Sigmoid colon (tissue), 6 donors: ENCODE measurements at regions not wholly inside any gene's neighbourhood (a gene's known extent, or its start where the extent isn't known, plus 50 kb on each side); places are given as distances from the start of the nearest gene placed in this dataset.

Experiments
- DNase-seq: peaks from one replicate; pipeline ENCODE4 v3.0.0-alpha.2; 2019
- H3K27ac ChIP-seq, 4 donors: fragments of 200-600 bp; sonication (generic); one replicate each; pipeline ENCODE4 v1.5.1; 2016 to 2019; ENCODE audit warnings: mild to moderate bottlenecking in 1 of 4
- H3K27me3 ChIP-seq, 3 donors: fragments of 200-600 bp; sonication (generic); one replicate each; pipeline ENCODE4 v1.5.1; 2019; ENCODE audit warnings: mild to moderate bottlenecking in 1 of 3
- H3K36me3 ChIP-seq, 4 donors: fragments of 200-600 bp; sonication (generic); one replicate each; pipeline ENCODE4 v1.5.1; 2016 to 2019
- H3K4me1 ChIP-seq, 4 donors: fragments of 200-600 bp; sonication (generic); one replicate each; pipeline ENCODE4 v1.5.1; 2017 to 2019
- H3K4me3 ChIP-seq, 4 donors: fragments of 200-600 bp; sonication (generic); one replicate each; pipeline ENCODE4 v1.5.1; 2017 to 2019; ENCODE audit warnings: mild to moderate bottlenecking in 2 of 4, moderate library complexity in 1 of 4
- H3K9me3 ChIP-seq, 4 donors: fragments of 200-600 bp in 3 of 4; sonication (generic) in 3 of 4; one replicate each; pipeline versions ENCODE4 v1.5.1 to v1.6.1; 2013 to 2019
- CTCF ChIP-seq, 4 experiments: fragments of 450-650 bp in 3 of 4; fragments of 200-600 bp in 1 of 4; IDR thresholded peaks; one replicate each; pipeline ENCODE4 v1.5.1; 2016 to 2019; ENCODE audit warnings: antibody characterized with exemption in 4 of 4, mild to moderate bottlenecking in 3 of 4, moderate library complexity in 2 of 4
- EP300 ChIP-seq, 4 donors: sonication (generic); formaldehyde crosslinking; IDR thresholded peaks; one replicate each; pipeline ENCODE4 v1.6.1; 2017; ENCODE audit warnings: antibody characterized with exemption in 4 of 4
- POLR2A ChIP-seq, 2 donors: fragments of 450-650 bp; IDR thresholded peaks; one replicate each; pipeline ENCODE4 v1.6.1; 2016; ENCODE audit warnings: antibody characterized with exemption in 2 of 2, mild to moderate bottlenecking in 2 of 2, moderate library complexity in 2 of 2
- POLR2AphosphoS5 ChIP-seq, 4 donors: sonication (generic); formaldehyde crosslinking; IDR thresholded peaks; one replicate each; pipeline ENCODE4 v1.6.1; 2017; ENCODE audit warnings: antibody characterized with exemption in 4 of 4
- WGBS, 2 donors: extraction: QIAGEN DNeasy Blood & Tissue Kit; methylation state at CpG; one replicate each; pipeline ENCODE4 v1.1.7; 2013; 5-methylcytosine and 5-hydroxymethylcytosine counted together
- intact Hi-C: fragments of 100-400 bp; cut with DNase I; formaldehyde crosslinking; loops from one replicate; pipeline ENCODE4 v1.15.1; 2023
- donor health status: healthy with polysubstance abuse.
- donor health status: healthy.

DNA sequence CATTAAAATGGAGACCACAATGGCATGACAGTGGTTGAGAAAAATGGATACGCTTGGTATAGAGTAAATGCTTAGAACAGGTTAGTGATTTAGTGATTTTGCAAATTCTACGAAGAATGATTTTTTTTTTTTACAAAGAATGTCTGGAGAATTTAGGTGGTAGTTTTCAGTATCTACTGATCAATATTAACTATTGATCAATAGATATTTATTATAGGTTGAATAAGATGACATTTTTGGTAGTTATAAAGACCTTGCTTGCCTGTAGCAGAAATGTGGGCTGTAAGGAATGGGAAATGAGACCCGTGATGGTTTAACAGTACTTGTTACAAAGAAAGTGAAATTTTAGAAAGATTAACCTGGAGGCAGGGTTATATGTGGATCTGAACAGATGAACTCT is 137.5 kb downstream of the NR2F2 start:
- no peaks in the 10 kb centered on the region for H3K9me3 ChIP-seq
- no peak overlapping the region for H3K27ac ChIP-seq
- H3K4me1 ChIP-seq = no peaks in the 10 kb centered on the region
- DNase-seq = no peak
- intact Hi-C loops = no loop called here
- no peaks in the 10 kb centered on the region for H3K27me3 ChIP-seq
- WGBS, 2 donors = 88 to 94% methylated on average over 3 of the region's 3 CpGs
- H3K36me3 ChIP-seq = no peaks in the 10 kb centered on the region
- H3K4me3 ChIP-seq = no peak overlapping the region
- no peak for TF ChIP-seq POLR2A (IDR thresholded peaks at IDR 0.05)
- no peak for TF ChIP-seq POLR2AphosphoS5 (IDR thresholded peaks at IDR 0.05)
- no peak for TF ChIP-seq EP300 (IDR thresholded peaks at IDR 0.05)
- no peak for TF ChIP-seq CTCF (IDR thresholded peaks at IDR 0.05)

GRCh38 chr15:96470681-96471310 is 140.3 kb downstream of the NR2F2 start:
- Histone ChIP-seq H3K9me3 (no peaks in the 10 kb centered on the region), H3K4me1 (no peaks in the 10 kb centered on the region), H3K4me3 (no peak overlapping the region), H3K36me3 (no peaks in the 10 kb centered on the region), H3K27me3 (no peaks in the 10 kb centered on the region), H3K27ac (no peak overlapping the region)
- WGBS, 2 donors = 47 to 76% methylated on average over 19 of the region's 19 CpGs
- TF ChIP-seq CTCF (IDR thresholded peaks at IDR 0.05) (no peak), POLR2A (IDR thresholded peaks at IDR 0.05) (no peak), POLR2AphosphoS5 (IDR thresholded peaks at IDR 0.05) (no peak), EP300 (IDR thresholded peaks at IDR 0.05) (no peak)
- DNase-seq = no peak
- intact Hi-C loops = no loop called here

DNA sequence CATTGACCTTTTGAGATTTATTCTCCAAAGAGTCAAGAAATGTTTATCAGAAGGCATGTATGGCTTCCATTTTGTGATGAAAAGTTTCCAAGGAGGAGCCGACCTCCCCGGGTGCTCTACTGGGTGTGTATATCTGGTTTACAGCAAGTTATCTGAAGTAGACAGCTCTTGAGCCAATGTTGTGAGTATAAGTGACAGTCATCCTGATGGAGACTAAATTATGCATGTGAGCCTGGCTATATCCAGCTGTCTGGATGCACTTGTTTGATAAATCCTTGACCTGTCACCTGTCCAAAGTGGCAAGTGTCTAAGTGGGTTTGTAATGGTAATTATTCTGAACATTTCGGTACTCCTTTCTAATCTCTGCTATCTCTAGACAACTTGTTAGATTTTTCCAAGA is 142.2 kb downstream of the NR2F2 start:
- no peak overlapping the region for H3K4me3 ChIP-seq
- DNase-seq = no peak
- no peaks in the 10 kb centered on the region for H3K4me1 ChIP-seq
- no peaks in the 10 kb centered on the region for H3K36me3 ChIP-seq
- no peak overlapping the region for H3K27ac ChIP-seq
- TF ChIP-seq POLR2AphosphoS5 (IDR thresholded peaks at IDR 0.05) (no peak), CTCF (IDR thresholded peaks at IDR 0.05) (no peak), POLR2A (IDR thresholded peaks at IDR 0.05) (no peak), EP300 (IDR thresholded peaks at IDR 0.05) (no peak)
- intact Hi-C loops = no loop called here
- H3K9me3 ChIP-seq = no peaks in the 10 kb centered on the region
- H3K27me3 ChIP-seq = no peaks in the 10 kb centered on the region
- 28 to 63% methylated on average over 3 of the region's 3 CpGs for WGBS, 2 donors

- Histone ChIP-seq H3K4me3 (no peak overlapping the region), H3K27ac (no peak overlapping the region), H3K27me3 (no peaks in the 10 kb centered on the region), H3K4me1 (no peaks in the 10 kb centered on the region), H3K36me3 (no peaks in the 10 kb centered on the region), H3K9me3 (no peaks in the 10 kb centered on the region)
- TF ChIP-seq CTCF (IDR thresholded peaks at IDR 0.05) (no peak), POLR2AphosphoS5 (IDR thresholded peaks at IDR 0.05) (no peak), EP300 (IDR thresholded peaks at IDR 0.05) (no peak), POLR2A (IDR thresholded peaks at IDR 0.05) (no peak)
- no peak for DNase-seq
- 51 to 83% methylated on average over 5 of the region's 5 CpGs for WGBS, 2 donors
- intact Hi-C loops = no loop called here
Measured at GRCh38 chr15:96473556-96473955, 143.1 kb downstream of the NR2F2 start.

- Histone ChIP-seq H3K36me3 (no peaks in the 10 kb centered on the region), H3K9me3 (no peaks in the 10 kb centered on the region), H3K4me3 (no peak overlapping the region), H3K4me1 (no peaks in the 10 kb centered on the region), H3K27me3 (no peaks in the 10 kb centered on the region), H3K27ac (no peak overlapping the region)
- intact Hi-C loops = no loop called here
- TF ChIP-seq EP300 (IDR thresholded peaks at IDR 0.05) = no peak
- TF ChIP-seq POLR2AphosphoS5 (IDR thresholded peaks at IDR 0.05) = no peak
- TF ChIP-seq CTCF (IDR thresholded peaks at IDR 0.05) = no peak
- TF ChIP-seq POLR2A (IDR thresholded peaks at IDR 0.05) = no peak
- WGBS, 2 donors = 15 to 53% methylated on average over 5 of the region's 5 CpGs
- no peak for DNase-seq
Measured at GRCh38 chr15:96474231-96474664, 143.7 kb downstream of the NR2F2 start.
